GM23338 (cell line): ENCODE measurements at regions not wholly inside any gene's neighbourhood (a gene's known extent, or its start where the extent isn't known, plus 50 kb on each side); places are given as distances from the start of the nearest gene placed in this dataset.

Source experiments
- EZH2 ChIP-seq: fragments of 200-600 bp; sonication (generic); IDR thresholded peaks from one replicate; pipeline ENCODE4 v1.8.0; 2017; ENCODE audit warnings: antibody characterized with exemption, mild to moderate bottlenecking, low read depth; ENCODE audit not compliant: unreplicated experiment
- EZH2phosphoT487 ChIP-seq: fragments of 200-600 bp; sonication (generic); IDR thresholded peaks from one replicate; pipeline ENCODE4 v1.8.1; 2018; ENCODE audit warnings: antibody characterized with exemption; ENCODE audit not compliant: unreplicated experiment
- ZNF114 ChIP-seq: fragments of 250-450 bp; sonication (Bioruptor Pico); IDR thresholded peaks from 2 replicates; pipeline ENCODE4 v1.5.0; 2020; ENCODE audit warnings: mild to moderate bottlenecking, moderate library complexity
- ZNF462 ChIP-seq: fragments of 250-450 bp; sonication (Bioruptor Pico); IDR thresholded peaks from 2 replicates; pipeline ENCODE4 v1.5.0; 2020; ENCODE audit warnings: mild to moderate bottlenecking, moderate library complexity
- TF ChIP-seq, protein P1 (sequence below): IDR thresholded peaks from one replicate; pipeline ENCODE4 v1.6.1; 2018; ENCODE audit warnings: antibody characterized with exemption; ENCODE audit not compliant: unreplicated experiment
- TF ChIP-seq, protein P2 (sequence below), 2 experiments: fragments of 200-600 bp in 1 of 2; sonication (generic) in 1 of 2; conservative IDR thresholded peaks; 2 replicates each; pipeline versions ENCODE4 v1.5.1 to v1.6.1; 2016 to 2017; ENCODE audit warnings: antibody characterized with exemption in 2 of 2, low read depth in 2 of 2, mild to moderate bottlenecking in 2 of 2, moderate library complexity in 1 of 2

DNA sequence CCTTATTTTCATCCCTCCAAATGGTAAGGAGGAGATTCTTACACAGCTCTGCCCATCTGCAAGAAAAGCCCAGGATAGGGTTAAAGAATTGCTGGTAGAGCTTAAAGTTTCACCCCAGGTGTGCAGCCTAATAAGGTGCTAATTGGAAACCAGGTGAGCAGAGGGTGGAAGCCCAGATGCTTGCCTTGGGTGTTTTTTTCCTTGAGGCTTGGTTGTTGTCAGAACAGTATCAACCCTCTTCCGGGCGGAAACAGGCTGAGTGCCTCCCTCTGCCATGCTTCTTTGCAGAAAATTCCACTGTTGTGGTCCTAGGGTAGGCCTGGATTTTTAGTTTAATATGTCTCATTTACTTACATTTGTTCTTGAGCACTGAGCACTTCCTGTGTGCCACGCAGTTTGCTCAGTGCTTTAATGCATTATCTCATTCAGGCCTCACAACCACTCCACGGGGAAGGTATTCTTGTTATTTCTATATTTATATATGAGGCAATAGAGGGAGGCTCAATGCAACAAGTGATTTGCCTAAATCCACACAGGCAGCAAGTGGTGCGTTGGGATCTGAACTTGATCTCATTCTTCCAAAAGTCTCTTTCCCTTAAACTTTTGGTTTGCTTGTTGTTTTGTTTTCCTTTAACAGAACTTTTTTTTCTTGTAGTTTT lies 115.0 kb upstream of the LRIG1 start:
- TF ChIP-seq EZH2 (no peak), ZNF114 (CRISPR knock-in tag) (no peak), EZH2phosphoT487 (no peak), ZNF462 (CRISPR knock-in tag) (no peak)
- TF ChIP-seq, protein P1, sequence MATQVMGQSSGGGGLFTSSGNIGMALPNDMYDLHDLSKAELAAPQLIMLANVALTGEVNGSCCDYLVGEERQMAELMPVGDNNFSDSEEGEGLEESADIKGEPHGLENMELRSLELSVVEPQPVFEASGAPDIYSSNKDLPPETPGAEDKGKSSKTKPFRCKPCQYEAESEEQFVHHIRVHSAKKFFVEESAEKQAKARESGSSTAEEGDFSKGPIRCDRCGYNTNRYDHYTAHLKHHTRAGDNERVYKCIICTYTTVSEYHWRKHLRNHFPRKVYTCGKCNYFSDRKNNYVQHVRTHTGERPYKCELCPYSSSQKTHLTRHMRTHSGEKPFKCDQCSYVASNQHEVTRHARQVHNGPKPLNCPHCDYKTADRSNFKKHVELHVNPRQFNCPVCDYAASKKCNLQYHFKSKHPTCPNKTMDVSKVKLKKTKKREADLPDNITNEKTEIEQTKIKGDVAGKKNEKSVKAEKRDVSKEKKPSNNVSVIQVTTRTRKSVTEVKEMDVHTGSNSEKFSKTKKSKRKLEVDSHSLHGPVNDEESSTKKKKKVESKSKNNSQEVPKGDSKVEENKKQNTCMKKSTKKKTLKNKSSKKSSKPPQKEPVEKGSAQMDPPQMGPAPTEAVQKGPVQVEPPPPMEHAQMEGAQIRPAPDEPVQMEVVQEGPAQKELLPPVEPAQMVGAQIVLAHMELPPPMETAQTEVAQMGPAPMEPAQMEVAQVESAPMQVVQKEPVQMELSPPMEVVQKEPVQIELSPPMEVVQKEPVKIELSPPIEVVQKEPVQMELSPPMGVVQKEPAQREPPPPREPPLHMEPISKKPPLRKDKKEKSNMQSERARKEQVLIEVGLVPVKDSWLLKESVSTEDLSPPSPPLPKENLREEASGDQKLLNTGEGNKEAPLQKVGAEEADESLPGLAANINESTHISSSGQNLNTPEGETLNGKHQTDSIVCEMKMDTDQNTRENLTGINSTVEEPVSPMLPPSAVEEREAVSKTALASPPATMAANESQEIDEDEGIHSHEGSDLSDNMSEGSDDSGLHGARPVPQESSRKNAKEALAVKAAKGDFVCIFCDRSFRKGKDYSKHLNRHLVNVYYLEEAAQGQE, result no peak
- TF ChIP-seq, protein P2, sequence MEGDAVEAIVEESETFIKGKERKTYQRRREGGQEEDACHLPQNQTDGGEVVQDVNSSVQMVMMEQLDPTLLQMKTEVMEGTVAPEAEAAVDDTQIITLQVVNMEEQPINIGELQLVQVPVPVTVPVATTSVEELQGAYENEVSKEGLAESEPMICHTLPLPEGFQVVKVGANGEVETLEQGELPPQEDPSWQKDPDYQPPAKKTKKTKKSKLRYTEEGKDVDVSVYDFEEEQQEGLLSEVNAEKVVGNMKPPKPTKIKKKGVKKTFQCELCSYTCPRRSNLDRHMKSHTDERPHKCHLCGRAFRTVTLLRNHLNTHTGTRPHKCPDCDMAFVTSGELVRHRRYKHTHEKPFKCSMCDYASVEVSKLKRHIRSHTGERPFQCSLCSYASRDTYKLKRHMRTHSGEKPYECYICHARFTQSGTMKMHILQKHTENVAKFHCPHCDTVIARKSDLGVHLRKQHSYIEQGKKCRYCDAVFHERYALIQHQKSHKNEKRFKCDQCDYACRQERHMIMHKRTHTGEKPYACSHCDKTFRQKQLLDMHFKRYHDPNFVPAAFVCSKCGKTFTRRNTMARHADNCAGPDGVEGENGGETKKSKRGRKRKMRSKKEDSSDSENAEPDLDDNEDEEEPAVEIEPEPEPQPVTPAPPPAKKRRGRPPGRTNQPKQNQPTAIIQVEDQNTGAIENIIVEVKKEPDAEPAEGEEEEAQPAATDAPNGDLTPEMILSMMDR (conservative IDR thresholded peaks at IDR 0.05; ENCODE audit: low read depth in 2 of 2), result no peak
